ENCODE measurements at regions not wholly inside any gene's neighbourhood (a gene's known extent, or its start where the extent isn't known, plus 50 kb on each side); places are given as distances from the start of the nearest gene placed in this dataset.

DNA sequence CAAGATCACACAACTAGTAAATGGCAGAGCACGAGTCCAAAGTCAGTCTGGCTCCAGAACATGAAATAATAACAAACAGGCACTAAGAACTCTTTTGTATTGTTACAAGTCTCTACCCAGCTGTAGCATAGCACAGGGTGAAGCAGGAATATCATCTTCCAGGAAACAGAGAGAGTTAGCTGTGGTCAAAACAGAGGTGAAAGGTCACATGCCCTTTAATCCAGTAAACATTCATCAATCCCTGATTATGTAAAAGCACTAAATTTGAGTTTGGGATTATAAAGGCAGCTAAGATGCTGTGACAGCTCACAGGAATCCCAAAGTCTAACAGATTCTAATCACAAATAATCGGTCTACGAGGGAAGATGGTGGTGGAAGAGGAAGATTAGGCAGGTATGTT lies 133.0 kb upstream of the ASTN2 start:
- no peak for DNase-seq (ENCODE audit: low spot score)

DNA sequence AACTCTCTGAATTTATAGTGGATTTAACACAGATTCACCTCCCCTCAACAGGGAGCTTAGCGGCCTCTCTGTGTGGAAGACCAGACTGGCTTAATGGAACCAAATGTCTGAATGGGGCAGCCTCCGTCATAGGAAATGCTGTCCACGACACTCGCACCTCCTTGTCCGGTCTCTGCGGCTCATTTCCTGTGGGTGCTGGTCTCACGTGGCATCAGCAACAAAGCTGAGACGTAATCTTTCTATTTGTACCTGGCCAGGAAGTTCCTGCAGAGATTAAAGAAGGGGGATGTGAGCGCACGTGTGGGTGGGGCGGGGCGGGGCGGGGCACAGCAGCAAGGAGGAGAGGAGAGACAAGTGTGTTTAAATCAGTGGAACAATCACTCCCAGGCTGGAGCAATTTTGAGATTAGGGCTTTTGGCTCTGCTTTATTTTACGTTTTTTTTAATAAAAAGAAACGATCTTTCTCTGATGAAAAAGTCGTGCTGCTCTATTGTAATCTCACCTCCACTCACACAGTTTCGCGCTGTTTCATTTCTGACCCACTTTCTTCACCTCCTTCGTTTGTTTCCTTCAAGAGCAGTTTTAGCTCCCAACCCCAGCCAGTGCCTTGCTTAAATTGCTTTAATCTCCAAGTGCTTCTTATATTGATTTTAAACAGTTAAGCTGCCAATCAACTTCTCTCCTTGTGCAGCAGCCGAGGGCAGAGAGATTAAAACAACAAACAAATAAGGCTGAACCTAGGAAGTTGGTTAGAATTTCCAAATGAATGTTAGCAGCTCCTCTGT lies 132.2 kb upstream of the ASTN2 start:
- no peak for DNase-seq (ENCODE audit: low spot score)

DNA sequence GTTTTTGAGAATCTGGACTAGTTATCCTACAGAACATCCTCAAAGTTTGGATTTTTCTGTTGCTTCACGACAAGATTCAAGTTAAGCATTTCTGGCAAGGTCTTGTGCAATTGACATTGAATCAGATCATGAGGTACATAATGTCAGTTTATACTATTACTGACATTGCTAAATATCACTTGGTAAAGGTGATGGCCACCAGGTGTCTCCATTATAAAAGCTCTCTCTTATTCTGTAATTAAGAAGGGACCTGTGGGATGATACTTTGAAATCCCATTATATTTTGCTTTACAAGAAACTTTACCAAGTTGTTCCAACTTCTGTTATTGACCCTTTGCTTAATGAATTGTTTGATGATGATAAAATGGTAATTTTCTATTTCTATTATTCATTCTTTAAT lies 131.0 kb upstream of the ASTN2 start:
- no peak for DNase-seq (ENCODE audit: low spot score)

DNA sequence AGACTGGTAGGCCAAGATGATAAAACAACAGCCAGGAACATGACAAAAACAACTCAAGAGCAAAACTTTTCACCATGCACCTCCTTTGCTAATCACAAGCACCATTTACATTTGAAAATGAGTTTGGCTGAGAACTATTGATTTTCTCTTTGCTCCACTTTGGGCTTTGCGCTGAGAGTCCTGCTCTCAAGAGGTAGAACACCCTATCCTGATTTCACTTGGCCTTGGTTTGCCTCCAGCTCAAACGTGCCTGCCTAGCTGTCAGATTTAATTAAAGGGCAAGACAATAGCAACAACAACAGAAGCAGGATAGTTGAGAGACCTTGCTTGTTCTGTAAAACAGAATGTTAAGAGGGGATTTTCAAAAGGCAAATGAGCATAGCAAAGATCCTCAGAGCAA lies 128.2 kb upstream of the ASTN2 start:
- no peak for DNase-seq (ENCODE audit: low spot score)

DNA sequence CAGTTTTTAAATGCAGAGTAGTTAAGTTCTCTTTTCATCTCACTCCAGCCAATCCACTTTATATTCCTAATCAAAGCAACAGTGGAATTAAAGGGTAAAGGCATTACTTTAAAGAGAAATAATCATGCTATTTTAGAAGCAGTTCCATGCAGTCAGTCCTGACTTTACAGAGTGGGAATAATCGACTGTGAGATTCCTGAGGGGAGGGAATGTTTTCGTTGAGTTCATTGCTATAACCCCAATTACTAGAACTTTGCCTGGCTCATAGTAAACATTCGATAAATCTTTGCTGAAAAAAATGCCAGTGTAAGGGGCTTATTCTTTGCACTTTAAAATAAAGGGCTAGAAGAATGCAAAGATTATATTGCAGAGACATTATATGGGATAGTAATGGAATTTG lies 127.2 kb upstream of the ASTN2 start:
- no peak for DNase-seq (ENCODE audit: low spot score)

DNA sequence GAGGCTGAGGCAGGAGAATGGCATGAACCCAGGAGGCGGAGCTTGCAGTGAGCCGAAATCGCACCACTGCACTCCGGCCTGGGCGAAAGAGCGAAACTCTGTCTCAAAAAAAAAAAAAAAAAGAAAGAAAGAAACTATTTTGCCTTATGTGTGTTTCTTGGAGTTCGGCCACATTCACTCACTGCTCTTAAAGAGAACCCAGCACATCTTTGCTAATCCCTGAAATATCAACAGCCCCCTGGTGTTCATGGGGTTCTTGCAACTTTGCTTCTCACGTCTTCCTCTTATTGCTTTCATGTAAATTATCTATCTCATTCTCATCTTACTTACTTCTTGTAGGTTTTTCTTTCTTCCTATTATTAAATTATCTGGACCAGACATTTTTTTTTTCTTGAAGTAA lies 126.3 kb upstream of the ASTN2 start:
- DNase-seq (ENCODE audit: low spot score): no peak

DNA sequence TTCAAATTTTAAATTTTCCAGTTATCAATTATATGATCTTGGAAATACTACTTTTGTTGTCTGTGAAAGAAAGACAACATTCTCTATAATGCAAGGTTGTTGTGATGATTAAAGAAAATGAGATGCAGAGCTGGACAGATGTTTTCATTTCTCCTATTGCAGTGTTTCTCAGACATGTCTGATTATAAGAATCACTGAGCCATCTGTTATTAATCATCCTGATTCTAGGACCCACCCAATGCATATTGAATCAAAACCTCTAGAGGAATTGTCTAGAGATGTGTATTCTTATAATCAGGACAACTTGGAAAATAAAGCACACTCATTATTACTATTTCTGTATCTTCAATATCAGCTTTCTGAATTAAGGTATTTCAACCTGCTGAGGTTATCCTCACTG lies 121.1 kb upstream of the ASTN2 start:
- no peak for DNase-seq (ENCODE audit: low spot score)

DNA sequence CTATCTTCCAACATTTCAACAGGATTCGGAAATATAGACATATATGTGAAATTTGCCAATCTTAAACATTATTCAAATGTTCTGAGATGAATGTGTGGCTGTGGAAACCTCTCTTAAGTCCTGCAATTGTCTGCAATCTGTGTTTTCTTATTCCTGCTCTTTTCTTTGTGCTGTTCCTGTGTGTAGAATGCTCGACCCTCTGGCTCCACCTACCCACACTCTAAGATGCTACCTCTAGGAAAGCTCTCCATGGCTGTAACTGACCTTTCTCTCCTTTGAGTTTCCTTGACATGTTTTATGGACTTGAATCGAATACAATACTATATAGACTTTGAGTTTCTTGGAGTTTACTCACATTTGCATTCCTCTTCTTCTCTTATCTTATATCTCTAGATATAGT lies 120.6 kb upstream of the ASTN2 start:
- no peak for DNase-seq (ENCODE audit: low spot score)

DNA sequence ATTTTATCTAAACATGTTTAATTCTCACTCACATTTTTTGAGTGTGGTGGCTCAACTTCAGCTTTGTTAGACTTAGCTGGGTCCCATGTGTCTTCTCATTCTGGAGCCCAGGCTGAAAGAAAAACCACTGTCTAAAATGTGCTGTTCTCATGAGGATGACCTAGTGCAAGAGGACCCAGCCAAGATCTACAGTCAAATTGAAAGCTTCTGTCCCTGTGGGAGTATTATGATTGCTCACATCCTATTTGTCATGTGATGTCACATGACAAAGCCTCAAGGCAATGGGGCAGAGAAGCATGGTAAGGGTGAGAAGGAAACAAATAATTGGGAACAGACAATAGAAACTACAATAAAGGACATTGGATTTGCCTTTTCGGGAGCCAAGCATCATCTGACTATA lies 113.4 kb upstream of the ASTN2 start:
- no peak for DNase-seq (ENCODE audit: low spot score)

DNA sequence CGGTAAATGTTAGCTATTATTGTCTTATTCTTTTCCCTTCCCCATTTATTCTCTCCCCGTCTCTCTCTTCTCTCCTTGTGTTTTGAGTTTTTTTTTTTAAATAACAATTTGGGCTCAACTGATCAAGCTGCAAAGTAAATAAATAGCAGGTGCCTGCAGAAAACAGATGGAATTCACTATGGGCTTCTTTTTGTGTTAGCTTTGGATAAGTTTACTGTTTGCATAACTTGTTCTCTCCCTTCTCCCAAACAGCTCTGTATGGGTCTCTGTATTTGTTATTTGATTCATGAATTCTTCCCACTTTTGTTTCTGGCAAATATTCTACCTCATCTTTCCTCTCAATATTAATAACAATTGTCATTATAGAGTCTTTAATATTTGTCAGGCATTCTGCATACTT lies 111.8 kb upstream of the ASTN2 start:
- no peak for DNase-seq (ENCODE audit: low spot score)

DNA sequence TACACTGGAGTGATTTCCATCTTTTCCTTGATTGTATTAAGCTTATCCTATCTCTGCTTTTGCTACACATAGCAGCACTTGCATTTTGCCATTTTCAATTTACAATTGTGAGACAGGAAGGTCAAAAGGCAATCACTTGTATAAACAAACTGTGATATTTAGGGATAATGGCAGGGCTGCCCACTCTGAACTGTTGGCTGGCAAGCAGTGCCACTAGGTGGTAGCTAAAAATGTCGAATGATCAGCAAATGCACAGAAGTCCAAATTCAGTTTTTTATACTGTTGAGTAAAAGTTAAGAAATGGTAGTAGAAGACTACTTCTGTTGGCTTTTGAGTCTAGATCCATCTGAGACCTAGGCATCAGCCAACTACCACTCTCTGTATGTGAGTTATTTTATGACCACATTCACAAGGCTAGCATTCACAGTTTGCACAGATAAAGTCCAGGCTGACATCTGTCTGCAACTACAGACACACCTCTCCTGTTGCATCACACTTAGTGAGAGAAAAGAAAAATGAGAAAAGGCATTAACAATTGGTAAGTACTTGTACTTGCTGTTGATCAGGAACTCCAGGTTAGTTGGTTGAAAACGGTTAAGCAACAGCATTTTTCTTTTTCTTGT lies 108.8 kb upstream of the ASTN2 start:
- DNase-seq (ENCODE audit: low spot score): no peak

DNA sequence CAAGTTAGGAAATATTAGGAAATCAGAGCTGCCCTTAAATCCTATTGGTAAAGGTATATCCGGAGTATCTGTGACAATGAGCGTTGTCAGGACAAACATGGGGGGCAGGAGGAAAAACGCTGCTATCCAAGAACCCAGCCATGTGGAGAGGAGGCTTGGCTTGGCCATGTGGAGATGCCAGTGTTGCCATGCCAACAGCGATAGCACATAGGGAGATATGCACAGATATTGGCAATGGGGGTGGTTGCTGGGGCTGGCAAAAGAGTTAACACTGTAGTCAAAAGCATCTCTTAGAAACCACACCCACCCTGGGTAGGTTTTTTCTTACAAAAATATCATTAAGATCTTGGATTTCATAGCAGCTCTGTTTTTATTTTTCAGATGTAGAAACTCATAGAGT lies 106.4 kb upstream of the ASTN2 start:
- no peak for DNase-seq (ENCODE audit: low spot score)

DNA sequence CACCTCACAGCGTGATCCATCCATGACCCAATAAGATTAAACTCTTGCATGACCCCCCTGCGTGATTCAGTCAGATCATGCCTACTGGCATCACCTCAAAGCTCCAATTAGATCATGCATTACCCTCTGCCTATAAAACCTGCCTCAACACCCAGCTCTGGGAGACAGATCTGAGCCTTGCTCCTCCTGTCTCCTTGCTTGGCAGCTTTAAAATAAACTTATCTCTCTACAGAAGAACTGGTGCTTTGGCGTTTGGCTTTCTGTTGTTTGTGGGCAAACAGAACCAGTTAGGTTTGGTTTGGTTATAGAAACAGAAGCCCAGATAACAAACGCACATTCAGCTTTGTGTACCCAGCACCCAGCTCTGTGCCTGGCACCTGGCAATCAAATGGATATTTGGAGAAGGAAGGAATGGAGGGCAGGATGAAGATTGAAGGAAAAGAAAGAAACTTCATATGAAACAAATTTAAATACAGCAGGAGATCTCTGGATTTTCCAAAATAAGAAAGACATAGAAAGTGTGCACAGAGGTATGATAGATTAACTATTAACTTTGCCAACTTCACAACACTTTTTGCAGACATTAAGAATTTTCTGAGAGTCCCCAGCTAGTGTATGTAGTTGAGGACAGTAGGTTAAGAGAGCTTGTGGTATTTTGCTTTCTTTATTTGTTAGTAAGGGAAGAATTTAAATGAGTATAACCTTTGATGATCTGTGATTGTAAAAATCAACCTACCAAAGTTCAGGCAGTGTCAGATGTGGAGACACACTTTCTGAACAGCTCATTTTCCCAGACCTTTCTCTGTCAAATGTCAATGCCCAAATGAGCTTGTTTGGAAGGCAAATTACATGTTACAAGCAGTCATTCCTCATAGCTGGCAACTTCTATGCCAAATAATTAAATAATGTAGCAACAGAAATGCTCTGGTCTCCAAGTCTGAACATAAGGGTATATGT lies 102.1 kb upstream of the ASTN2 start:
- DNase-seq (ENCODE audit: low spot score): no peak

DNA sequence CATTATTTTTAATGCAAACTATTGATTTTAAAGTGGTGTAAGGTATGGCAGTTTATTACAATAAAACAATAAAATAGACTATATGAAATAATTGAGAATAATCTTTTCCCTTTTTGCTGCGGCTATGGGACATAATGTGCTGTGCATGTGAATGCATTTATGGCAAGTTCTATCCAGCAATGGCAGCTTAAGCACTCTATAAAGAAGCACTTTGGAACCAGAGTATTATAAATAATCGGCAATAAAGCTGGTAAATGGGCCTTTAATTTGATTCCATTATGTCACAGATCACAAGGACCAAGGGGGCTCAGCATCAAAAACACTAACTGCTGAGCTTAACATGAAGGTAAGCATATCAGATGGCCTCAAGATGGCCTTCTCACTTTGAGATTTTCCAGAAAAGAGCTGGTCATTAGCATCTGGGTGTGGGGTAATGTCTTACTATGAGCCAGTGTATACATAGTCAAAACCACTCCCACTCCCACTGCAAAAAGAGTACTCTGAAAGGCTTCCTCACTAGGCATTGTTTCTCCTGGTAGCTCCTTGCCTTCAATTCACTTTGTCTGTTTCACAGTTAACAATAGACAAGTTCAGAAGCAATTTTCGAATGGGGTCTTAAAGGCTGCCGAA lies 97.1 kb upstream of the ASTN2 start:
- DNase-seq (ENCODE audit: low spot score): no peak

DNA sequence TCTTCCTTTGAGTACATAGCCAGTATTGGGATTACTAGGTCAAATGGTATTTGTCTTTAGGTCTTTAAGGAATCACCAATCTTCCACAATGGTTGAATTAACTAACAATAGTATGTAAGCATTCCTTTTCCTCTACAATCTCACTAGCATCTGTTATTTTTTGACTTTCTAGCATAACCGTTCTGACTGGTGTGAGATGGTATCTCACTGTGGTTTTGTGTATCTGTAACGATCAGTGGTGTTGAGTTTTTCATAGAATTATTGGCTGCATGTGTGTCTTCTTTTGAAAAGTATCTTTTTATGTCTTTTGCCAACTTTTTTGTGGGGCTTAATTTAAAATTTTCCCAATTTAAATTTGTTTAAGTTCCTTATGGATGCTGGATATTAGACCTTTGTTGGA lies 81.5 kb upstream of the ASTN2 start:
- DNase-seq (ENCODE audit: low spot score): no peak

DNA sequence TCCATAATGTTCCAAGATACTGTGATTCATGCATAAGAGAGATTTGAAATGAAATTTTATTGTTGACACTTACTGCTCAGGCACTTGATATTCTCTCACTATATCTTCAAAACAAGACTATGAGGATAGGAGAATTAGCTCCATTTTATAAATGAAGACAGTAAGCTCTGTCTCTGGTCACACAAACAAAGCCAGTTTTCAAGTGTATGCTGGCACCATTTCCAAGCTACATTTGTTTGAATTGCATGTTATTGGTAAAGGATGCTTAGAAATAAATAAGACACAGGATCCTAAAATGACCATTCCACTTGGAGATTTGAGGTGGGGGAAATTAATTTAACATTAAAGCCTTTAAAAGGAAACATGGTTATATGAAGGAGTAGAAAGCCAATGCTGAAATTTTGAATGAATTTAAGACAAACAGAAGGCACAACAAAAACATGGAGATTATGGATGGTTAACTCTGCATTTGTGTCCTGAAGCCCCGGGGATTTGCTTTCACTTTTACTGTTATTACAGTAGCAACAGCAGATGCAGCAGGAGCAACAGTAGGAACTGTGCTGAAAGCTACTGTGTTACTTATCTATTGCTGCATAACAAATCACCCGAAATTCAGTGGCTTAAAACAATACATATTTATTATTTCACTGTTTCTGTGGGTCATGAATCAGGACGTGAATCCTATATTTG lies 79.7 kb upstream of the ASTN2 start:
- no peak for DNase-seq (ENCODE audit: low spot score)

DNA sequence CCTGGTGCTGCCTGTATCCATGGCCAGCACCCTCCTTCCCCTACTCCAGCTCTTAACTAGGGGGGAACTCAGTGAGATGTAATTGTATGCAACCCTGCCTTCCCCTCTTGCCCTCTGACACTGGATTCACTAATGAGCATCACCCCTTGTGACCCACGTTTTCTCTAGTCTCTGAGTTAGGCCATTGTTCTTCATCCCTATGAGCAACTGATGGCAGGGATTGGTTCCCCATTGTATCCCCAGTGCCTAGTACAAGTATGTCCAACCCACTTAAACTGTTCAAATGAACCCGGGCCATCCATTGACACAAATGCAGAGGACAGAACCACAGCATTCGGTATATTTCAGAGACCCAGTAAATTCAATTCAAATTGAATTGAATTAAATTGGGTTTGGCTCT lies 77.6 kb upstream of the ASTN2 start:
- DNase-seq (ENCODE audit: low spot score): no peak

DNA sequence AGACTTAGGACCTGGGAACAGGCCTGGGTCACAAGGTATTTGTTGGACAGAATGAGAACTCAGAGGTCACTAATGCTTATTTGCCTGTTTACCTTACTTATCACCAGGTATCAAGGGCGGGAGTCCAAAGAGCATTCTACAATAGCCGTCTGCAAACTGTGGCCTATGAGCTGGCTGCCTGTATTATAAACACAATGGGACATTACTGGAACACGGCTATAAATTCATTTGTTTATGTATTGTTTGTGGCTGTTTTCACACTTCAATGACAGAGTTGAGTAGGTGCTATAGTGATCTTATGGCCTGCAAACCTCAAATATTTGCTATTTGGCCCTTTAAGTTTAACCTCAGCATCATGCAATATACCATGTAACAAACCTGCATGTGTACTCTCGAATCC lies 76.6 kb upstream of the ASTN2 start:
- DNase-seq (ENCODE audit: low spot score): peak; percentile 10

DNA sequence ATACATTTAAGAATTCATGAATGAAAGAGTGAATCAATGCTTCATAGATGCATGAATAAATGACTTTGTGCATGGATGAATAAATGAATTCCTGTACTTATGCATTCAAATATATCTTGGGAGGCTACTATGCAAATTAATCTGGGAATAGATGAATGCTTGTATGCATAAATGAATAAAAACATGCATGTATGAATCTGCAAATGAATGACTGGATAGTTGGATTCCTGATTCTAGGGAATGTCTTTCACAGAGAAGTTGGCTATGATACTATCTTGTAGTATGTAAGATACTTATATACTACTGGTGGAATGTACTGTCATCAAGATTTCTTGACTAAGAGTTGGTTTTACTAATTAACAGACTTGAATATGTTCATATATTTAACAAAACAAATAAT lies 75.3 kb upstream of the ASTN2 start:
- DNase-seq (ENCODE audit: low spot score): no peak

DNA sequence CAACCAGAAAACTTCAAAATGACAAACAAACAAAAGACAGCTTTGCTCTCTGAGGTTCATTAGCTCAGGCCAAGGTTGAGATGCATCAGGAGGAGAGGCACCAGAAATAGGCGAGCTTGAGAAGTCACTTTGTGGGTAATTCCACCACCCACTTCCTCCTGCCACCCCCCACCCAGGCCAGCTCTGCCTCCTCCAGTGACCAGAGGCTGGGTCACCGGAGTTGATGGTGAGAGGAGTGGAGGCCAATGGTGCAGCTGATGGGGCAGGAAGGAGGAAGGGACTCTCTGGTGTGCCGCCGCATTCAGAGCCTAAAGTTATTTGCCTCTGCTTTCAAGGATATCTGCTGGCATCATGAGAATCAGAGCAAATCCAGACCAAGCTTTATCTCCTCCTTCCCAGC lies 73.8 kb upstream of the ASTN2 start:
- no peak for DNase-seq (ENCODE audit: low spot score)

DNA sequence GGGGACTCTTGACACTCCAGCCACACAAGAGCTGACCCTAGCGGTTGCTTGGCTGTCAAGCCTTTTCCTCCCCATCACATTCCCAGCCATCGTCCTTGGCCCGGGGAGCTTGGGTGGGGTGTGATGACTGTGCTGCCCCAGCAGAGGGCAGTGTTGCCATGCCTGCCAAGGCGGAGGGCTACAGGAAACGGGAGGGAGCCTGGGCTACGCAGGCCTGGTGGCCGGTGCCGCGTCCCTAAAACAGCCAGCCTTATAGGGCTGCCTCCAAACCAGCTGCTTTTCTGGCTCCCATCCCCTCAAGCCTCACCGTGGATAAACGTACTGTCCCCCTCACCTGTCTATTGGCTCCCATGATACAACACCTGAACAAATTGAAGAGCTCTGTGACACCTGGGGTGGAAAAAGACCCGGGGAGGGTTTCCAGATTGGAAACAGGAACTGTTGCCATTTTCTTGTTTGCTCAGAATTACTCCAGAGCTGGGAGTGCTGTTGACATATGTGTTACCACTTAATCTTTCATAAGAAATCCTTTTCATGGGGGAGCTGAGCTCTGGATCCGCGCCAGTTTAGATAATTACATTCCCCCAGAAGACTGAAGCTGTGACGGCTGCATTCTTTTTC lies 72.8 kb upstream of the ASTN2 start:
- DNase-seq (ENCODE audit: low spot score): peak; percentile 48

All from HuH-7.5 (cell line).